ENCODE measurements at regions not wholly inside any gene's neighbourhood (a gene's known extent, or its start where the extent isn't known, plus 50 kb on each side); places are given as distances from the start of the nearest gene placed in this dataset.

- TF ChIP-seq TAF1 (conservative IDR thresholded peaks at IDR 0.05) (no peak), YY1 (IDR thresholded peaks at IDR 0.05) (peak; percentile 65), RAD21 (IDR thresholded peaks at IDR 0.05) (peak in 1 of 2 donors; percentile 39)
Observed at GRCh38 chr2:207416111-207416510, 113.7 kb upstream of the CREB1 start (continued).

- 95% methylated on average over 2 of the region's 2 CpGs for WGBS
- H3K27ac ChIP-seq (ENCODE audit: low read depth in 1 of 2, low read length in 2 of 2) = no peak overlapping the region
- H3K9me3 ChIP-seq (ENCODE audit: control insufficient read depth in 4 of 4, low read length in 3 of 4) = no peaks in the 10 kb centered on the region
- DNase-seq (ENCODE audit: low spot score) = no peak
- no peak overlapping the region for H3K9ac ChIP-seq (ENCODE audit: low read depth in 1 of 2, low read length in 2 of 2)
- H3K36me3 ChIP-seq (ENCODE audit: control insufficient read depth in 4 of 4, insufficient read depth in 3 of 4, low read depth in 1 of 4, low read length in 3 of 4) = no peaks in the 10 kb centered on the region
- H3K4me3 ChIP-seq (ENCODE audit: low read depth in 1 of 3, low read length in 3 of 3) = no peak overlapping the region
- peaks cover 0 to 2% (median 1%) of the 10 kb centered on the region in 4 donors for H3K4me1 ChIP-seq (ENCODE audit: control insufficient read depth in 4 of 4, insufficient read depth in 4 of 4, low read length in 3 of 4)
- H3K27me3 ChIP-seq (ENCODE audit: control insufficient read depth in 4 of 4, insufficient read depth in 4 of 4, low read length in 3 of 4) = no peaks in the 10 kb centered on the region
- TF ChIP-seq RXRA (IDR thresholded peaks at IDR 0.05) (no peak), GABPA (IDR thresholded peaks at IDR 0.05 in 1 of 2, conservative IDR thresholded peaks at IDR 0.05 in 1 of 2) (no peak), CTCF (IDR thresholded peaks at IDR 0.05; ENCODE audit: low read depth, low read length, missing input control) (no peak)
Observed at GRCh38 chr2:207416900-207417299, 112.9 kb upstream of the CREB1 start.

- H3K9ac ChIP-seq (ENCODE audit: low read depth in 1 of 2, low read length in 2 of 2) = no peak overlapping the region
- H3K36me3 ChIP-seq (ENCODE audit: control insufficient read depth in 4 of 4, insufficient read depth in 3 of 4, low read depth in 1 of 4, low read length in 3 of 4) = no peaks in the 10 kb centered on the region
- no peak for DNase-seq (ENCODE audit: low spot score)
- 87% methylated on average over 3 of the region's 3 CpGs for WGBS
- H3K4me1 ChIP-seq (ENCODE audit: control insufficient read depth in 4 of 4, insufficient read depth in 4 of 4, low read length in 3 of 4) = peaks cover 0 to 2% (median 1%) of the 10 kb centered on the region in 4 donors
- no peak for TF ChIP-seq SP1 (IDR thresholded peaks at IDR 0.05)
- no peak for TF ChIP-seq RXRA (IDR thresholded peaks at IDR 0.05)
- no peak for TF ChIP-seq RAD21 (IDR thresholded peaks at IDR 0.05)
- no peak for TF ChIP-seq YY1 (IDR thresholded peaks at IDR 0.05)
- no peak for TF ChIP-seq CTCF (IDR thresholded peaks at IDR 0.05; ENCODE audit: low read depth, low read length, missing input control)
- no peak for TF ChIP-seq JUND (IDR thresholded peaks at IDR 0.05)
- no peak overlapping the region for H3K27ac ChIP-seq (ENCODE audit: low read depth in 1 of 2, low read length in 2 of 2)
- no peak overlapping the region for H3K4me3 ChIP-seq (ENCODE audit: low read depth in 1 of 3, low read length in 3 of 3)
- H3K27me3 ChIP-seq (ENCODE audit: control insufficient read depth in 4 of 4, insufficient read depth in 4 of 4, low read length in 3 of 4) = no peaks in the 10 kb centered on the region
- no peaks in the 10 kb centered on the region for H3K9me3 ChIP-seq (ENCODE audit: control insufficient read depth in 4 of 4, low read length in 3 of 4)
Observed at GRCh38 chr2:207417301-207417718, 112.5 kb upstream of the CREB1 start.

DNA sequence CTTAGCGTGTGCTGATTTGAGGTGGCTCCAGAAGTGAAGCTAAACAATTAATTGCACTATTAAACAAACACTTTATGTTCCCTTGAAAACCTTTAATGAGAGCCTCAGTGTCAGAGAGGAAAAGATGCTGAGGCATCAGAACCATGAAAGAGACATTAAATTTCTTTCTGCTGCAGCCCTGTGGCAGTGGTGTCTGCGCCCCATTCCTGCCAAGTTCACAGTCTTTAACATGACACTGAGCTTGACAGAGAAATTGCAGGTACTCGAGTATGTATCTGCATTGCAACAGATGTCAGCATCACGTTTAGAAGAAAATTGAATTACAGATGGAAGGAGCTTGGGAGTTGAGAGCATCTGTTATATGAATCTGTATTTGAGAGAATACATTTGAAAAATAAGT lies 111.3 kb upstream of the CREB1 start:
- Histone ChIP-seq H3K4me1 (ENCODE audit: control insufficient read depth in 4 of 4, insufficient read depth in 4 of 4, low read length in 3 of 4) (peaks cover 0 to 2% (median 1%) of the 10 kb centered on the region in 4 donors), H3K36me3 (ENCODE audit: control insufficient read depth in 4 of 4, insufficient read depth in 3 of 4, low read depth in 1 of 4, low read length in 3 of 4) (no peaks in the 10 kb centered on the region), H3K27ac (ENCODE audit: low read depth in 1 of 2, low read length in 2 of 2) (no peak overlapping the region), H3K4me3 (ENCODE audit: low read depth in 1 of 3, low read length in 3 of 3) (no peak overlapping the region), H3K9me3 (ENCODE audit: control insufficient read depth in 4 of 4, low read length in 3 of 4) (no peaks in the 10 kb centered on the region), H3K27me3 (ENCODE audit: control insufficient read depth in 4 of 4, insufficient read depth in 4 of 4, low read length in 3 of 4) (no peaks in the 10 kb centered on the region), H3K9ac (ENCODE audit: low read depth in 1 of 2, low read length in 2 of 2) (no peak overlapping the region)
- DNase-seq (ENCODE audit: low spot score) = no peak
- 85% methylated on average over 4 of the region's 4 CpGs for WGBS
- TF ChIP-seq REST (IDR thresholded peaks at IDR 0.05) (no peak), EGR1 (IDR thresholded peaks at IDR 0.05; ENCODE audit: low read depth in 2 of 2) (no peak), HNF4A (conservative IDR thresholded peaks at IDR 0.05) (no peak), RXRA (IDR thresholded peaks at IDR 0.05) (no peak), FOXA2 (IDR thresholded peaks at IDR 0.05) (no peak), FOXA1 (IDR thresholded peaks at IDR 0.05) (no peak), JUND (IDR thresholded peaks at IDR 0.05) (no peak), RAD21 (IDR thresholded peaks at IDR 0.05) (no peak), YY1 (IDR thresholded peaks at IDR 0.05) (no peak), ATF3 (IDR thresholded peaks at IDR 0.05) (no peak)
- TF ChIP-seq, protein P1, sequence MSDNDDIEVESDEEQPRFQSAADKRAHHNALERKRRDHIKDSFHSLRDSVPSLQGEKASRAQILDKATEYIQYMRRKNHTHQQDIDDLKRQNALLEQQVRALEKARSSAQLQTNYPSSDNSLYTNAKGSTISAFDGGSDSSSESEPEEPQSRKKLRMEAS (IDR thresholded peaks at IDR 0.05) = no peak

All from liver (tissue), 8 donors.